BE2C (cell line): ENCODE measurements at regions not wholly inside any gene's neighbourhood (a gene's known extent, or its start where the extent isn't known, plus 50 kb on each side); places are given as distances from the start of the nearest gene placed in this dataset.
"Not testable (repeated sequence)": the region's sequence is repeated elsewhere in the genome, so short reads cannot be mapped to it uniquely, and the experiment has no call there.

Experiments
- DNase-seq: peaks from one replicate; pipeline ENCODE4 v3.0.0-alpha.2; 2020
- H3K27me3 ChIP-seq: fragments of 250-450 bp; sonication (Bioruptor Pico); 2 replicates; pipeline ENCODE4 v1.5.1; 2020; ENCODE audit warnings: mild to moderate bottlenecking
- H3K36me3 ChIP-seq: fragments of 250-450 bp; sonication (Bioruptor Pico); 2 replicates; pipeline ENCODE4 v1.5.1; 2020; ENCODE audit warnings: mild to moderate bottlenecking
- H3K4me1 ChIP-seq: fragments of 250-450 bp; sonication (Bioruptor Pico); 2 replicates; pipeline ENCODE4 v1.5.1; 2020
- H3K4me3 ChIP-seq: 2 replicates; pipeline ENCODE4 v1.5.1; 2011; ENCODE audit warnings: low read depth, low read length
- H3K9me3 ChIP-seq: fragments of 250-450 bp; sonication (Bioruptor Pico); 2 replicates; pipeline ENCODE4 v1.5.1; 2020
- TF ChIP-seq, protein P1 (sequence below): IDR thresholded peaks from 2 replicates; pipeline ENCODE4 v1.5.1; 2012; ENCODE audit warnings: mild to moderate bottlenecking, low read depth, low read length

DNA sequence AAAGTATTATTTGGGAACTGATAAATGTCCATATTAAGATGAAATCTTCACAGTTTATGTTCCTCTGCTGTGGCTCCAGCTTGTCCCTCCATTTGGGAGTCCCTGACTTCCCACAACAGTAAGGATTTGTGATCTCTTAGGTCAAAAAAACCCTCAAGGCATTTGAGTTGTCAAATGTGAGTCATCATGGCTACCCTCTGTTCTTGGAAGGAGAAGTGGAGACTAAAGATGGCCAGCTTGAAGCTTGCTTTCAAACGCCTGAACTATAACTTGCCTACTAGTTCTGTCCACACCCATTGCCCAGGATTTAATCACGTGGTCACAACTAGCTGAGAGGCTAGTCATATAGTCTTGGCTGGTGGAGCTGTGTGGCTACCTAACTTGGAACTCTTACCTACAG is 107.8 kb downstream of the CCNG2 start:
- H3K4me3 ChIP-seq = no peak overlapping the region
- H3K27me3 ChIP-seq = no peaks in the 10 kb centered on the region
- no peaks in the 10 kb centered on the region for H3K36me3 ChIP-seq
- DNase-seq = no peak
- TF ChIP-seq, protein P1, sequence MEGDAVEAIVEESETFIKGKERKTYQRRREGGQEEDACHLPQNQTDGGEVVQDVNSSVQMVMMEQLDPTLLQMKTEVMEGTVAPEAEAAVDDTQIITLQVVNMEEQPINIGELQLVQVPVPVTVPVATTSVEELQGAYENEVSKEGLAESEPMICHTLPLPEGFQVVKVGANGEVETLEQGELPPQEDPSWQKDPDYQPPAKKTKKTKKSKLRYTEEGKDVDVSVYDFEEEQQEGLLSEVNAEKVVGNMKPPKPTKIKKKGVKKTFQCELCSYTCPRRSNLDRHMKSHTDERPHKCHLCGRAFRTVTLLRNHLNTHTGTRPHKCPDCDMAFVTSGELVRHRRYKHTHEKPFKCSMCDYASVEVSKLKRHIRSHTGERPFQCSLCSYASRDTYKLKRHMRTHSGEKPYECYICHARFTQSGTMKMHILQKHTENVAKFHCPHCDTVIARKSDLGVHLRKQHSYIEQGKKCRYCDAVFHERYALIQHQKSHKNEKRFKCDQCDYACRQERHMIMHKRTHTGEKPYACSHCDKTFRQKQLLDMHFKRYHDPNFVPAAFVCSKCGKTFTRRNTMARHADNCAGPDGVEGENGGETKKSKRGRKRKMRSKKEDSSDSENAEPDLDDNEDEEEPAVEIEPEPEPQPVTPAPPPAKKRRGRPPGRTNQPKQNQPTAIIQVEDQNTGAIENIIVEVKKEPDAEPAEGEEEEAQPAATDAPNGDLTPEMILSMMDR = no peak
- H3K9me3 ChIP-seq = no peaks in the 10 kb centered on the region
- H3K4me1 ChIP-seq = no peaks in the 10 kb centered on the region

GRCh38 chr4:77268108-77268507 is 111.1 kb downstream of the CCNG2 start:
- H3K27me3 ChIP-seq = no peaks in the 10 kb centered on the region; the same call in 1 of the 2 replicates
- no peak overlapping the region for H3K4me3 ChIP-seq
- TF ChIP-seq, protein P1 = no peak
- no peaks in the 10 kb centered on the region for H3K36me3 ChIP-seq
- no peaks in the 10 kb centered on the region for H3K4me1 ChIP-seq
- no peaks in the 10 kb centered on the region for H3K9me3 ChIP-seq
- no peak for DNase-seq

GRCh38 chr4:77269505-77269904 is 112.5 kb downstream of the CCNG2 start:
- H3K4me3 ChIP-seq = no peak overlapping the region
- H3K36me3 ChIP-seq = no peaks in the 10 kb centered on the region
- H3K4me1 ChIP-seq = no peaks in the 10 kb centered on the region
- TF ChIP-seq, protein P1 = no peak
- H3K9me3 ChIP-seq = no peaks in the 10 kb centered on the region
- H3K27me3 ChIP-seq = no peaks in the 10 kb centered on the region; the same call in 1 of the 2 replicates
- DNase-seq = no peak

- no peaks in the 10 kb centered on the region for H3K9me3 ChIP-seq
- H3K4me3 ChIP-seq = no peak overlapping the region
- H3K36me3 ChIP-seq = no peaks in the 10 kb centered on the region
- TF ChIP-seq, protein P1 = no peak
- DNase-seq = no peak
- no peaks in the 10 kb centered on the region; the same call in 1 of the 2 replicates for H3K27me3 ChIP-seq
- no peaks in the 10 kb centered on the region for H3K4me1 ChIP-seq
Measured at GRCh38 chr4:77273412-77273811, 116.4 kb downstream of the CCNG2 start.

DNA sequence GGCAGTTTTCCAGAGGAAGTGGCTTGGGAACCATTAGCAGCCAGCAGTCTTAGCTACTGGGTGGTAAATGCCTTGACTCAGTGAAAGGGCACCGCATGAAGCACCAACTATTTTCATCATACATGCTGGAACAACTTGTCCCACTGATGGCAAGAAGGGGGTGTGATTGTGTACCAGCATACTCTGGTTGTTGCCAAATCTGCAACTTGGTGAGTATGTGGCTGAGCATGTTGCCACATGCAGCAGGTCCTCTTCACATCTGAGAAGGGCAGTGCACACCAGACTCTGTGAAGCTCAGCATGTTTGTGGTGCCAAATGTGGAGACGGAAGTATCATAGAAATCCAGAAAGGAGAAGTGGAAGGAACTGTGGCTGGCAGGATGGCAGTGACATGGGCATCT is 122.1 kb downstream of the CCNG2 start:
- not testable (repeated sequence) for H3K27me3 ChIP-seq, H3K36me3 ChIP-seq, DNase-seq, H3K9me3 ChIP-seq, H3K4me3 ChIP-seq, H3K4me1 ChIP-seq

- no peaks in the 10 kb centered on the region for H3K36me3 ChIP-seq
- no peak overlapping the region for H3K4me3 ChIP-seq
- H3K9me3 ChIP-seq = no peaks in the 10 kb centered on the region
- no peaks in the 10 kb centered on the region for H3K4me1 ChIP-seq
- no peaks in the 10 kb centered on the region for H3K27me3 ChIP-seq
- DNase-seq = no peak
- TF ChIP-seq, protein P1 = no peak
Measured at GRCh38 chr4:77282305-77282704, 125.3 kb downstream of the CCNG2 start.

GRCh38 chr4:77284036-77284435 is 127.0 kb downstream of the CCNG2 start:
- Histone ChIP-seq H3K9me3 (no peaks in the 10 kb centered on the region), H3K4me1 (no peaks in the 10 kb centered on the region), H3K36me3 (no peaks in the 10 kb centered on the region), H3K4me3 (no peak overlapping the region), H3K27me3 (no peaks in the 10 kb centered on the region)
- TF ChIP-seq, protein P1 = no peak
- DNase-seq = no peak
